NOMO-1 (cell line): ENCODE measurements at regions not wholly inside any gene's neighbourhood (a gene's known extent, or its start where the extent isn't known, plus 50 kb on each side); places are given as distances from the start of the nearest gene placed in this dataset.
"Not testable (repeated sequence)": the region's sequence is repeated elsewhere in the genome, so short reads cannot be mapped to it uniquely, and the experiment has no call there.

ENCODE experiments used
- DNase-seq, 2 experiments: peaks; one replicate each; lab custom pipeline; 2025; ENCODE audit not compliant: unreplicated experiment in 2 of 2; lab: John Stamatoyannopoulos, UW

DNA sequence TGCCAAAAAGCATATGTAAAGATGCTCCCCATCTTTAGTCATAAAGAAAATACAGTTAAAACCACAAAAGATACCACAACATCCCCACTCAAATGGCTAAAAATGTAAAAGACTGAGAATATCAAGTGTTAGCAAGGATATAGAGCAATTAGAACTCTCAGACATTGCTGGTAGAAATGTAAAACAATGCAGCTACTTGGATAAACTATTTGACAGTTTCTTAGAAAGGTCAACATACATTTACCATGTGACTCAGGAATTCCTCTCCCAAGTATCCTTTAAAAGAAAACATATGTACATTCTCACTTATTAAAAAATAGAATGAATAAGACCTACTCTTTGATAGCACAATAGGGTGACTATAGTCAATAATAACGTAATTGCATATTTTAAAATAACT, 173.7 kb downstream of the HNRNPD start:
- DNase-seq: no peak

DNA sequence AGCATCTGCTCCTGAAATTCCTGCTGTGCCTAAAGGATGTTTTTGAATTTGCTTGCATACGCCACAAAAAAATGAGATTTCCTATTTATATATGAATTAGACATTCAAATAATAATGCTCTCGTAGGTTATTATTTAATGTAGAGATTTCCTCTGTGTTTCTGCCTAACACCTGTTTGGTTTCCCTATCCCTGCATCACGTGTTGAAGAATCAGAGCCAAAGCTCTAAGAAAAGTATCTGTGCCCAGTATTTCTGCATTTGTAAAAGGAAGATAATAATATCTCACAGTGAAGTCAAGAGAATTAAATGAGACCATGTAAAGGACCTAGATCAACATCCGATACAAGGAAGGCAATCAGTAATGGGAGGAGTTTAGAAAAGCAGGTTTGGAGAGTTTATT, 179.5 kb downstream of the HNRNPD start:
- DNase-seq: no peak

DNA sequence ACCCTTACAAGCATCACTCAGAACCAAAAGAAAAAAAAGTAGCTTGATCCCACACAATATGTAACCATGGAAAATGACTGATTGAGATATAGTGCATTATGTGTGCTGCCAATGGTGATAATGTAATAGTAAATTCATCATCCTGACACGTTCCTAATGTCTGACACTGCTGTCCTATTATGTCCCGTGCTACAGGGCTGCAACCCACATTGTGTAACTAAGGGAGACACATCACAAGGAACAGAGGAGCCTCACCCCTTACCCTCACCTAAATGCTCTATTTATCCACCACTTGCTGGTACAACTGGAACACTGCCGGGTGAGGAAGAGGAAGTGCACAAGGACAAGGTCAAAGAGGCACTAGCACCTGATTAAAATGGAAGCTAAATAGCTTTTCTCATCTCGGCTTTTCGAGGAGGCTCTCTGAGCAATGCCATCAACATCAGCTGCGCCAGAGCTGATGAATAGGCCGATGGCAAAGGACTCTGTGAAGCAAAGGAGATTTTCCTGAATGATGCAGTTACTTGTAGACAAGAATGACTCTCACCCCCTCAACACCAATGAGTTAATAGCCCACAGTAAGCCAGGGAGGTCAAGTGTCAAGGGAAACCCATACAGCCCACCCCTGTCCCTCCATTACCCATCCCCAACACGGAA, 181.6 kb downstream of the HNRNPD start:
- no peak for DNase-seq

DNA sequence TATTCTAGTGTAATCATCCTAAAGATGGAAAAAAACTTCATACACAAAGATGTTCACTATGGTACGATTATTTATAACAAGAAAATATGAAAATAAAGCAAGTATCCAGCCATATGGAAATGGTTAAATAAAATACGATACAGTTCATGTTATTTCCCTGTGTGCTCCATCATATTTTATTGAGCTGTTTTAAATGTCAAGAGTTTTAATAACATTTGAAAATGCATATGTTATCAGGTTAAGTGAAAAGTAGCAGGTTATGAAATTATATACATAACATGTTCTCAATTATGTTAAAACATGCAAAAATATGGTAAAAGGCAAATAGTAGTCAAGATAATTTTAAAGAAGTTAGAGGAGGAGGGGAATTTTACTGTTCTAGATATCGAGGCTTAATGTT, 192.0 kb downstream of the HNRNPD start:
- no peak for DNase-seq

DNA sequence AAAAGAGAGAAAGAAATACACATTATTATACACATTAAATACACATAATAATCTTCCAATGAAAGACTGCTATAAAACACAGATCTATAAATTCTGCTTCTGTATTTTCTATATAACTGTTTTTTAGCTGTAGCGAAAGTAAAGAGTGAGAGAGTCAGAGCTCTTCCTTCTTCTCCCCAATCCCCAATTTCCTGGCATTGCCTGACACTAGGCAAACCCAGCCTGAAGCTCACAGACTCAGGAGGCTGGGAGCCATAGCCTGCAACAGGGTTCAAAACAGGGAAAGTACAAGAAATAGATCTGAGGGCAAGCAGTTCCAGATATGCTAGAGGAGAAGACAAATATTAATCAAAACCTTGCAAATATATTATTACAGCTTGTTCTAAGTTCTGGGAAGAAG, 201.6 kb downstream of the HNRNPD start:
- DNase-seq: no peak

DNA sequence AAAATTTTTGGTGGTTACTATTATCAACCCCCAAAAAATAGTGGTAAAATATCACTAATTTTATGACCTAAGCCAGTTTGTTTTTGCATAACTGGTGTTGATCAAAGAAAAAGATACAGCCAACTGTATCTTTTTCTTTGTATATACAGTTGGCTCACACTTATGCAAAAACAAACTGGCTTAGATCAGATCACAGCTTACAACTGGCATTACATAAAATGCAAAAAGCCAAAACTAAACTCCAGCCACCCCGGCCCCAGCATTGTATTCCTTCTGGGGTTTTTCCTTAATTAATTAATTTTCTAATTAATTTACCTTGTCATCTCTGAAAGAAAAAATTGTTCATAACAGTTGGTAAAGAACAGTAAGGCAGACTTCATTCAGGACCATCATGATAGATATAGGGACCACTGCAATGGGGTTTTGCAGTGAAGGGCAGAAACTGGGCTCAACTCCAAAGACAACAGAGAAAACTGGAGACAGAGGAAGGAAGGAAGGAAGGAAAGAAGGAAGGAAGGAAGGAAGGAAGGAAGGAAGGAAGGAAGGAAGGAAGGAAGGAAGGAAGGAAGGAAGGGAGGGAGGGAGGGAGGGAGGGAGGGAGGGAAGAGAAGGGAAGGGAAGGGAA, 202.1 kb downstream of the HNRNPD start:
- no peak for DNase-seq

DNA sequence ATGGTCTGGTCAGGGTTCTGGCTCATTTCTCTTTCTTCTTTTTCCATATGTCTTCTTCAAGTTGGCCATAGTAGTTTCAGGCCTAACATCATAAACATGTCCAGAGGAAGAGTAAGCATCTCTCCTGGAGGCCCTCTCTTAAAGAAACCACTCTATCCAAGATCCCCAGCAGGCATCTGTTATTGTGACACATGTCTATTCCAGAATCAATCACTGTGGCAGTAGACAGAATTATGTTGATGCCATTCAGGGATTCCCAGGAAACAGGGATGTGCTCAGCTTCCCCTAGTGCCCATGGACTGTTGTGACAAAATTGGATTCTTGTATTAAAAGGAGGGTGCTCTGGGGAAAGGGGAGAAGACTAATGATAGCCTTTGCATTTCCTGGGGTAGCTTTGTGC, 224.0 kb downstream of the HNRNPD start:
- no peak for DNase-seq

DNA sequence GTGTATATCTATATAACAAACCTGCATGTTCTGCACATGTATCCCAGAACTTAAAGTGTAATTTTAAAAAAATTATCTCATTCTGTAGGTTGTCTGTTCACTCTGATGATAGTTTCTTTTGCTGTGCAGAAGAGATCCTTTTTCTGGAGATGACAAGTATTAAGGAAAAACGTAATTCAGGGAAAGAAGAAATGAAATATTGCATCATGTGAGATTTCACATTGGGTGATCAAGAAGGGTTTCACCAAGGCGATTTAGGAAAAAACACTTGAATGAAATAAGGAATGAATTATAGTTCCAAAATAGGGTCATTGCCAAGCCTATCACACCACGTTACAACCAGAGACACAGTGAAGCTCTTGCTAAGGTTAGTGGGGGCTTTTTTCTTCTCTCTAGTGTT, 227.9 kb downstream of the HNRNPD start:
- DNase-seq: no peak

DNA sequence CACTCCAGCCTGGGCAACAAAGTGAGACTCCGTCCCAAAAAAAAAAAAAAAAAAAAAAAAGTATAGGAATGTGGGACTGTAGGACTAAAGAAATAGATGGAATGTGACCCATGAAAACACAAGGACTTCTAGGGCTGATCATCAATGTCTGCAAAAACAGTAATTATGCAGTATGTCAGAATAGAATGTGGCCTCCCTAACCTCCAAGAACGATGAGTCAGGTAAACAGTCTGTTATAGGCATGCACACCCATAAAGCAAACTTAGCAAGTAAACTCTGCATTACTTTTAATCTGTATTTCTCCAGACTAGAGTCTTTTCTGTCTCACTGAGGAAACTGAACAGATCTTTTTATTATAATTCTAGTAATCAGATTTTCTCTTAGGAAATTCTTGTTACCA, 233.4 kb downstream of the HNRNPD start:
- DNase-seq: no peak

DNA sequence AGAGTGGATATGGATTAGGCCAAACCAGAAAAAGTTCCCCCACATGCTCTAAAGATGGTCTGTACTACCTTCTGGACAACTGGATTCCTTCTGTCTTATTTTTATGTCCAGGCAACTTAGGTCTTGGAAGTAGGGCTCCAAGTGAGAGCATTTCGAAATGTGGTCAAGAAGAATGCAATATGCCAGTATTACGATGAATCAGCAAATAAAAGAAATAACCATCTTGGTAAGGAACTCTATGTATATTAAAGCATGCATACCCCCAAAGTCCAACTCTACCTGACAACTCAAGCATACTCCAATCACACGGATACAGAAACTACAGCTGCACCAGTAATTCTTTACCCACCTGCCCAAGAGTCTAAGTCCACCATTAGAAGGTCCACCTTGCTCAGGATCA, 234.5 kb downstream of the HNRNPD start:
- DNase-seq: no peak

DNA sequence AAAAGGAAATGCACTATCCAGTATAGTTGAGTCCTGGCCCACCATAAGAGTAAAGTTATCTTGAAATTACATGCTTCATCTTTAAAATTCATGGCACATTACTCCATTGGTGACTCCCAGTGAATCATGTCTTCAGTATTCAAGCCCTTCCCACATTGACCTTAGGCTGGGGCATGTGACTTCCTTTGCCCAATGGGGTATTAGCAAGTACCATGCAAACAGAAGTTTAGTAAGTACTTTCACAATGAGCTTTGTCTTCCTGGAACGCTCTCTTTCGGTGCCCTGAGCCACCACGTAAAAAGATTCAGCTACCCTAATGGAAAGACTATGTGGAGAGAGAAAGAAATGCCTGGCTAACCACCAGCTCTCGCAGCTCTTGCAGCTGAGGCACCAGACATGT, 235.4 kb downstream of the HNRNPD start:
- no peak for DNase-seq

DNA sequence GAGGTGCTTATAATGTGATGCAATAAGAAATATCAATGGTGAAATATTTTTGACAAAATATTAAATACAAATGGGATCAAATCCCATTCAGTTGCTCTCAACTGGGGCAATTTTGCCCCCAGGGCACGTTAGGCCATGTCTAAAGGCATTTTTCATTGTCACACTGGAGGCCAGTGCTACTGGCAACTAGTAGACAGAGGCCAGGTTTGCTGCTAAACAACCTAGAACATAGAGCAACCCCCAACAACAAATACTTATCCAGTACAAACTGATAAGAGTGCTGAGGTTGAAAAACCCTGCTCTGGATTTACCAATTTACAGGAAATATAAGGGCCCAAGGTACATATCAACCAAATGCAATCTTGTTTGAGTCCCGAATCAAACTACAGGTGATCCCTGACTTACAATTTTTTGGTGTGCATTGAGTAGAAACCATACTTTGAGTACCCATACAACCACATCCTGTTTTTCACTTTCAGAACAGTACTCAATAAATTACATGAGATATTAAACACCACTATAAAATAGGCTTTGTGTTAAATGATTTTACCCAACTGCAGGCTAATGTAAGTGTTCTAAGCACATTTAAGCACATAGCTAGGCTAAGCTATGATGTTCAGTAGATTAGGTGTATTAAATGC, 237.5 kb downstream of the HNRNPD start:
- no peak for DNase-seq

DNA sequence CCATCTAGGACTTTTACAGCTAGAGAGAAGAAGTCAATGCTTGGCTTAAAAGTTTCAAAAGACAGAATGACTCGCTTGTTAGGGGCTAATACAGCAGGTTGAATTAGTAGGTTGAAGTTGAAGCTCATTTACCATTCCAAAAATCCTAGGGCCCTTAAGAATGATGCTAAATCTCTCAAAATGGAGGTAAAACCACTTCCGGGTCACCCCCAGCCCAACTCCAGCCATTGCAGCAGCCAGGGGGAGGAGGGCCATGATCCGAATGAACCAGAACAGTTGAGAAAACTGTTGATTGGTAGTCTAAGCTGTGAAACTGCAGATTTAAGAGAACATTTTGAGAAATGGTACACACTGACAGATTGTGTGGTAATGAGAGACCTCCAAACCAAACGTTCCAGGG, 245.4 kb downstream of the HNRNPD start:
- no peak for DNase-seq

DNA sequence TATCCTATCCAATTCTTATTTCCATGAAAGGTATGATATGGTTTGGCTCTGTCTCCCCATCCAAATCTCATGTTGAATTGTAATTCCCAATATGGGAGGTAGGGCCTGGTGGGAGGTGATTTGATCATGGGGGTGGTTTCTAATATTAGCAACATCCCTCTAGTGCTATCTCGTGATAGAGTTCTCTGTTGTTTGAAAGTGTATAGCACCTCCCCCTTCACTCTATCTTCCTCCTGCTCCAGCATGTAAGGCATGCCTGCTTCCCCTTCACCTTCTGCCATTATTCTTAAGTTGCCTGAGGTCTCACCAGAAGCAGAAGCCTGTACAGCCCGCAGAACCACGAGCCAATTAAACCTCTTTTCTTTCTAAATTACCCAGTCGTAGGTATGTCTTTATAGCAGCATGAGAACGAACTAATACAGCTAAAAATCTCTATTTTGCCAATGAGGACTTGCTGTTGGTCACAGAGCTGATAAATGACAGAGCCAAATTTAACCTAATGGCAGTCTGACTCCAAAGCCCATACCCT, 247.2 kb downstream of the HNRNPD start:
- no peak for DNase-seq

DNA sequence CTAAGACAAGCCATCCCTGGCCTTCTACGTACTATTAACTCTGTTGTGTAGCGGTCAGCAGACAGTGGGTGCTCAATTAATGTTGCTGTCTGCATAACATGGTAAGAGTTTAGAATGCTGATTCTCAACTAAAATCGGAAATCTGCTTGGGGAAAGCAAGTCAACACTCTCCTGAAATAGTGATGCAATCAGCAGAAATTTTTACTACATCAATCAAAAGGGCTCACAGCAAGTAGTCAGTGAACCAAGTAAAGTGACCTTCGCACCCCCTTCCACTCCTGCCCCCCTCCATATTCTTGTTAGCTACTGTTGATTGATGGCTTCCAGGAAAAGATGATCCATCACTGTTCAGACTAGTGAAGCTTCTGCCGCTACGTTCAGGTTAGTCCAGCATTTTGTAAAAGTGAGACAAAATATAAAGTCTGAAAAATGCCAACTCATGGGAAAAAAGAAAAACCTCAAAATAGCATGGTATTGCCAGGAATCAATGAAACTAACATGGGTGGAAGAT, 247.9 kb downstream of the HNRNPD start:
- DNase-seq: no peak

DNA sequence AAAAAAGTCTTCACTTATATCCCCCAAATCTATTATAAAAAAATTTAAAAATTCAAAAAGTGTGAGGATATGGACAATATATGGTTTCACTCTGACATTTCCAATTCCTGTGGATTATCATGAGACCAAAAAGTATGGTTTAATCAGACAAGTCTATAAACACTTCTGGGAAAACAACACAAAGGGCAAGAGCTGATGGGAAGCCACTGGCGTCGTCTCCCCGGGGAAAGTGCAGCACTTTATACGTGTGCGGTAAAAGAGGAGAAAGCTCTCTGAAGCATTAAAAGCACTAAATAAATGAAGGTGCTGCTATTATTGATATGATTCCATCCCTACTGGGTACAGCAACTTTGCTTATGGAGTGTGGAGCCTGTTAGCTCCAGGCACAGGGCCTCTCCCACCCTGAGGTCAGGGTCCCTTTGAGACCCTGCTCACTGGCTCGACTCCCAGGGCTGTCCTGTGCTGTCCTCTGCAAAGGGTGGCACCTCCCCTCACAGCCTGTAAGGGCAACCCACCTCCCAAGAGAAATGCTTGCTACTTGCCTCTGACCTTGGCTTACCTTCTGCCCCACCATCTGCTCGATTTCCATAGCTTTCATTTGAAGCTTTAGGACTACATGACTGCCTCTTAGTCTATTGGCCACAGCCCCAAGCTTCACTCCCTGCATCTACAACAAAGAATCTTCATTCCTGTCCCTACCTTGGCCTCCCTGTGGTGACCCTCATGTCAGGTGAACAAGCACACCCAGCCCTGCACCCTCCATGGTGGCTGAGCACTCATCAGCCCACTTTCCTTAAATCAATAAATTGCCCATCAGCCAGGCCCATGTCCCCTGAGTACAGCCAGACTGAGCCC, 248.6 kb downstream of the HNRNPD start:
- no peak for DNase-seq

DNA sequence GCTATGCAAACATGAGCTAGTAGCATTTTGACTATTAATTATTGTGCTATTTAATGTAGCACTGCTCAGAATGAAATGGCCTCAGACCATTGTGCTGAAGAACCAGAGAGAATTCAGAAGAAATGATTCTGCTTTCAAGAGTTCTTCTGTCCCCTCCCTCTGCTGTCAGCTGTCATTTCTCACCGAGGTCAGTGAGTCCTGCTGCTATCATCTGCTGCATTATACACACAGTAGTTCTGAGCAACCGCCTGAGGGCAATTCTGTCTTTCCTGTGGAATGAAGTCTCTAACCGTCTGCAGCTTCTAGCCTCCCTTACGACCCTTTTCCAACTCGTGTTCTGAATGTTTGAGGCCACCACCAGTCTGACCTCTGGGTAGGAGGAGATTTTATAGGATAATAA, 249.4 kb downstream of the HNRNPD start:
- DNase-seq: no peak

DNA sequence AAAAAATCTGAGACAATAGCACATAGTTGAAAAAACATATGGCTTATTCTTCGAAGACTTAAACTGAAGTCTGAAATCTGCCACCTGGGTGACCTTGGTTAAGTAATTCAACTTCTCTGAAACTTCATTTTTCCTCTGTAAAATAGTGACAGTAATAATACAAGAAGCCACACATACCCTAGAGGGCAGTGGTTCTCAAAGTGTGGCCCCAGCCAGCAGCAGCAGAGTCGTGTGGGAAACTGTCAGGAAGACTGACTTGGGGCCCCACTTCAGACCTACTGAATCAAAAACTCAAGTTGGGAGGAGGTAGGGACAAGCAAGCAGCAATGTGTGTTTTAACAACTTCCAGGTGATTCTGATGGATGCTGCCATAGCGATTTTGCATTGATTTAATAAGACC, 249.9 kb downstream of the HNRNPD start:
- DNase-seq: no peak

DNA sequence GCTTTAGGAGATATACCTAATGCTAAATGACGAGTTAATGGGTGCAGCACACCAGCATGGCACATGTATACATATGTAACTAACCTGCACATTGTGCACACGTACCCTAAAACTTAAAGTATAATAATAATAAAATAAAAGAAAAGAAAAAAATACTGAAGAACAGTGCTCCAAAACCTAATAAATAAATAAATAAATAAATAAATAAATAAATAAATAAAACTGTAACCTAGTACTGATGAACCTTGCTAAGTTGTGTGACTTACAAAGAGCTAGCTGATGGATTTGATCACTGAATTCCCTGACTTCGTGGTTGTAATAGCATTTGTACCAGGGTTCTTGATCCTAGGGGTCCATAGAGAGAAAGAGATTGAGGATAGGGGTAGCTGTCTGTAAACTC, 258.6 kb downstream of the HNRNPD start:
- not testable (repeated sequence) for DNase-seq

DNA sequence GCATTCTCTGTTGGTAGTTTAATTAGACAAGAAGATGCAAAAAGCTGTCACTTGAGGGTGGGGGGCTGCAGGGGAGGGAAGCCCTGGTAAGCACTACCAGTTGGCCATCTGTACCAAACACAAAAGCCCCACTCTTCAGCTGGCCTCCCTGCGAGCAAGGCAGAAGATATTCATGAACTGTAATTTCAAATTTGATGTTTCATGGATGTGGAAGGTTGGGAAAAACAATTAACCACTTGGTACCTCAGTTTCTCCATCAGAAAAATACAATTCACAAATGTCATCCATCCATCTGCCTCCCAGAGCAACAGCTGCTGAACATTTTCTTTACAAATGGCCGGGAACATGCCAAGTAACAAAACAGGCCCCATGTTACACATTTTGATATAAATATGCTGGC, 265.3 kb downstream of the HNRNPD start:
- DNase-seq: no peak

DNA sequence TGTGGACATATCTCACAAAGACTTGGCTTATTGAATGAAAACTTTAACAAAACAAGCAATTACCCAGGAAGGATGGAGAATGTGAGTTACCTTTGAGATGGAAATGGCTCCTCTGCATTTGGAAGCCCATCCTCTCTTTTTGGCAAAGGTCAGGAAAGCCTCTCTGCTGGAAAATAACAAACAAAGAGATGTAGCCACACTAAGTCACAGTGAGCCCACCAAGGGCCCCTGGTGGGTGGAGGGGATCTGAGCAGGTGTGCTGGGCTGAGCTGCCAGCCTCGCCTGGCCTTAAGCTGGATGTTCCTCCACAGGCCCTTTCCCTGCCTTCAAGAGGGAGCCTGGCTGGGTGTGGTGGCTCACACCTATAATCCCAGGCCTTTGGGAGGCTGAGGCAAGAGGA, 269.2 kb downstream of the HNRNPD start:
- no peak for DNase-seq
